HG03460 (cell line): ENCODE measurements at regions not wholly inside any gene's neighbourhood (a gene's known extent, or its start where the extent isn't known, plus 50 kb on each side); places are given as distances from the start of the nearest gene placed in this dataset.
"Not testable (repeated sequence)": the region's sequence is repeated elsewhere in the genome, so short reads cannot be mapped to it uniquely, and the experiment has no call there.

Experiments used
- ATAC-seq: cut with Tn5 transposase; IDR thresholded peaks from one replicate; pipeline ENCODE4 v1.9.1; 2021; ENCODE audit not compliant: unreplicated experiment

DNA sequence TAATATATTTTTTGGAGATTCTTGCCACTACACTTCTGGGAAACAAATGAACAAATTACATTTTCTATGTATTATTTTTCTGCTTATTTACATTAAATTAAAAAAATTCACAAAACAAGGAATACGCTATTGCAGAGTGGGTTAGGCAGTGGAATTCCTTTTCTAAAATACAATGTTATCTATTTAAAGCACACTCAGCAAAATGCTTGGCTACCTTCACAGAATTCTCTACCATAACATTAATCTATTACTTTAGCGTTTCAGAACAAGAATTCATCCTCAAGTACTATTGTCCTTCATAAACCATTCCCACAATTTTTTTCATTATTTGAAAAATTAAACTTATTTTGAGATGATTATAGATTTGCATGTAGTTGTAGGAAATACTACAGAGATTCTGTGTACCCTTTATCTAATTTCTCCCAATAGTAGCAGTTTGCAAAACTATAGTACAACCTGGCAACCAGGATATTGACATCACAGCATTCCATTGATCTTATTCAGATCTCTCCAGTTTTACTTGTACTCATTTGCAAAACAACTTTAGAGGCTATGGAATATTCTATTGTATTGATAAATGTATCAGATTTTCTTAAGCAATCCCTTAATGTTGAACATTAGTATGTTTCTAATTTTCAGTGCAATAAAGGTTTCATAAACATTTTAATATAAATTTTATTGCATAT, 120.9 kb downstream of the DLEU7 start:
- ATAC-seq = no peak

DNA sequence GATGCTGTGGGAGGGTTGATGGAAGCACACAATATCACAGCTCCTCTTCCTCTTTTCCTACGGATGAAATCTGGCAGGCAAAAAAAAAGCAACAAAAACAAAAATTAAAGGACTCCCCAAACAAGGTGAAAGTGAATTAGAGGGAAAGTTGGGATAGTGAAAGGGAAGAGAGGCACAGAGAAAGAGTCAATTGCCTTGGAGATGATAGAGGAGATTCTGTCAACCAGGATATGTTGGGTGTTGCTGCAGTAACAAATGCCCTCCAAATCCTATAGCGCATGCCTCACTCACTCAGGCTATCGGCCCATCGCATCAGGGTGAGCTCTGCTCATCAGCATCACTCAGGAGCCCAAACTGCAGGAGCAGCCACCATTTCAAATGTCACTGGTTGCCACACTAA, 119.1 kb downstream of the DLEU7 start:
- no peak for ATAC-seq

DNA sequence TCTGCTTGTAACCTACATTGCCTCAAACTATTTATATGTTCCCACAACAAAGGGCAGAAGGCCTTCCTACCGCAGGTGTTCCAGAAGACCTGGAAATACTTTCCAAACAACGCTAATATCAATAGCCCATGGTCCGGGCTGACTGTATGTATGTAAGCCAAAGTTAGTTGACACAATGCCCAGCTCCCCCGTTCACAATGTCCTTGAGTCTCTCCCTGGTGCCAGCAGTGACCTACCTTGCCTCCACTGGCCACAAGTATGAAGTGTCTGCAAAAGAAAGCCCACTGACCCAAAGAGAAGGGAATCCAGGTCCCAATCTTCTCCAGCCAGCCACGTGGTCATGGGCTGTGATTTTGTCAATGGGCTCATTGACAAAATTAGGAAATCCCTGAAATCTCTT, 118.6 kb downstream of the DLEU7 start:
- ATAC-seq = no peak

DNA sequence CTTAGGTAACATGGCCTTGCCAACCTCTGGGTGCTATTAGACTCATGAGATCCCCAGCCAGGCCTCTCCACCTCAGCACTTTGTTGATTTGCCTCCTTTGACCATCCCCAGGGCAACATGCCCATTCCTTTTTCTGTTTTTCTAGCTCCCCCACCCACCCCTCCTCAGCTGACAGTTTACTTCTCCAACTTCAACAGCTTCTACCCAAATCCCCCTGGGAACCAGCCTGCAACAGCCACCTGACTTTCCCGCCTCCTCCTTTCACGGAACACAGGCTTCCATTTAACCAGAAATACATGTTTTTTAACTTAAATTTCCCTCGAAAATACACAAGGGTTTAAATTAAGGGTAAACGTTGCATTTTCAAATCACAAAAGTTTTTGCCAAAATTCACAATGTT, 117.3 kb downstream of the DLEU7 start:
- no peak for ATAC-seq

- no peak for ATAC-seq
Observed at GRCh38 chr13:50729177-50729576, 114.3 kb downstream of the DLEU7 start.

GRCh38 chr13:50730496-50731351, 112.8 kb downstream of the DLEU7 start:
- ATAC-seq = no peak

- no peak for ATAC-seq
Observed at GRCh38 chr13:50731400-50731799, 112.1 kb downstream of the DLEU7 start.

GRCh38 chr13:50732712-50733111, 110.8 kb downstream of the DLEU7 start:
- ATAC-seq = no peak

- ATAC-seq = no peak
Observed at GRCh38 chr13:50733392-50733791, 110.1 kb downstream of the DLEU7 start.

DNA sequence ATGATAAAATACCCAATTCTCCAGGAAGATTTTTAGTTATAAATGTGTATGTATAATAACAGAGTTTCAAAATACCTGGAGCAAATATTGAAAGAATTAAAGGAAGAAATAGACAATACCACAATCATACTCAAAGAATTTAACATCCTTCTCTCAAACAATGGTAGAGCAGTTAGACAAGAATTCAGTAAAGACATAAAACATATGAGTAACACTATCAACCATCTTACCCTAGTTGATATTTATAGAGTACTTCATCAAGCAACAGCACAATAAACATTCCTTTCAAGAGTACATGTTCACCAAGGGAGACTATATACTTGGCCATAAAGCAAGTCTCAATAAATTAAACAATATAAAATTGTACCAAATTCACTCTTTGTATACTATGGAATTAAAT, 108.4 kb downstream of the DLEU7 start:
- ATAC-seq = no peak

DNA sequence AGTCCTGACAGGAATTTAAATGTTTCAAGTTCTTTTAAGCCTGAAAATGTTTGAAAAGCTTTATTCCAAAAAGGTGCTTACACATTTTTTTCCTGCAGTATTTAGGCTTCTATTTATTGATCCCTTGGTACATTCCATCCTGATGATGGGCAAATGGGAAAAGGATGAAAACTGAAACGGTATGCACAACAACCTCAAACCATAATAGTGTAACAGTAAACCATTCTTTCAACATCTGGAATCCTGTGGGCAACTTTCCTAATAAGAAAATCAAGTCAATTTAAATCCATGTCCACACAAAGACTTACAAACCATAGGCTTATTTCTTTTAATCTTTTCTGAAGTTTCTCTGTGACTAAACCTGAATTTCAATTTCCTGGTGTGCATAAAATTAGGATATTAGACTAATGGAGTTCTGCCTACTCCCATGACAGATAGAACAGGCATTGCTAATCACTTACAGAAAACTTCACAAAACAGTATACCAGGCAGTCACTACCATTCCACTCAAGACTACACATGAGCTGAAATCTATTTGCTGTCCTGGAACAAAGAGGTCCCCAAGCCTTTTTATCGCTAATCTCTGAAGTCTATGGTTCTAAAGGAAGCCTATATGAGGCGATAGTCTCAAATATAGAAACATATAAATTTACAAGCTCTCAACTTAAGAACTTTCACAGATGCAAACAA, 103.3 kb downstream of the DLEU7 start:
- ATAC-seq = no peak

DNA sequence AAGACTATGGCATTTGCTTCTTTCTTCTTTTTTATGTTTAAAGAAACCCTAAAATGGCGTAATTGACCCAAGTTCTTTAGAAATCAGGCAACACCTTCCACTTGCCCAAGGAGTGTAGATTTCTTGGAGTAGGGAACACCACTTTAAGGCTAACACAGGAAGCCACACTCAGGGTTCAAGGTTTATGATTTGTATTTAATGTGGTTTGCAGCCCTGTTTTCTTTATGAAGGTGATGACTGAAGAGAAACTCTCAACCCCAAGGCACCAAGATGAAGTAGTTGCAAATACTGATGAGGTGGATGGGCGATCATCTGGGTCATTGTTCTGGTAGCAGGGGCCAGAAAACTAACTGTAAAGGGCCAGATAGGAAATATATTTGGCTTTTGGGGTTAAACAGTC, 101.1 kb downstream of the DLEU7 start:
- ATAC-seq = no peak

GRCh38 chr13:50742968-50743367, 100.5 kb downstream of the DLEU7 start:
- ATAC-seq = no peak

GRCh38 chr13:50744116-50744660, 99.3 kb downstream of the DLEU7 start:
- ATAC-seq = no peak

GRCh38 chr13:50745542-50746115, 97.9 kb downstream of the DLEU7 start:
- no peak for ATAC-seq

- no peak for ATAC-seq
Observed at GRCh38 chr13:50747737-50748350, 95.6 kb downstream of the DLEU7 start.

DNA sequence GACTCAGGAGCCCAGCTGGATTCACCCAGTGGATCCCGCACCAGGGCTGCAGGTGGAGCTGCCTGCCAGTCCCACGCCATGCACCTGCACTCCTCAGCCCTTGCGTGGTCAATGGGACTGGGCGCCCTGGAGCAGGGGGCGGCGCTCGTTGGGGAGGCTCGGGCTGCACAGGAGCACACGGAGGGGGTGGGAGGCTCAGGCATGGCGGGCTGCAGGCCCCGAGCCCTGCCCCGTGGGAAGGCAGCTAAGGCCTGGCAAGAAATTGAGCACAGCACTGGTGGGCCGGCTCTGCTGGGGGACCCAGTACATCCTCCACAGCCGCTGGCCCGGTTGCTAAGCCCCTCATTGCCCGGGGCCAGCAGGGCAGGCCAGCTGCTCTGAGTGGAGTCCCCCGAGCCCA, 90.3 kb downstream of the DLEU7 start:
- not testable (repeated sequence) for ATAC-seq

DNA sequence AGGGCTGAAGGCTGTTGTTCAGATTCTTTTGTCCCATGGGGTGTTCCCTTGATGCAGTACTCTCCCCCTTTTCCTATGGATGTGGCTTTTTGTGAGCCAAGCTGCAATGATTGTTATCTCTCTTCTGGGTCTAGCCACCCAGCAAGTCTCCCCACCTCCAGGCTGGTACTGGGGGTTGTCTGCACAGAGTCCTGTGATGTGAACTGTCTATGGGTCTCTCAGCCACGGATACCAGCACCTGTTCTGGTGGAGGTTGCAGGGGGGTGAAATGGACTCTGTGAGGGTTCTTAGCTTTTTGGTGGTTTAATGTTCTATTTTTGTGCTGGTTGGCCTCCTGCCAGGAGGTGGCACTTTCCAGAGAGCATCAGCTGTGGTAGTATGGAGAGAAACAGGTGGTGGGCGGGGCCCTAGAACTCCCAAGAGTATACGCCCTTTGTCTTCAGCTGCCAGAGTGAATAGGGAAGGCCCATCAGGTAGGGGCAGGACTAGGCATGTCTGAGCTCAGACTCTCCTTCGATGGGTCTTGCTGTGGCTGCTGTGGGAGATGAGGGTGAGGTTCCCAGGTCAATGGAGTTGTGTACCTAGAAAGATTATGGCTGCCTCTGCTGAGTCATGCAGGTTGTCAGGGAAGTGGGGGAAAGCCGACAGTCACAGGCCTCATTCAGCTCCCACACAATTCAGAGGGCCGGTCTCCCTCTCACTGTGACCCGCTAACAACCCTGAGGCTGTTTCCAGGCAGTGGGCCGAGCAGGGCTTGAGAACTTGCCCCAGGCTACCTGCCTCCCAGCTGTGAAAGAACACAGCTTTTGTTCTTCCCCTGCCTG, 87.4 kb downstream of the DLEU7 start:
- not testable (repeated sequence) for ATAC-seq

- ATAC-seq = no peak
Observed at GRCh38 chr13:50757008-50757407, 86.5 kb downstream of the DLEU7 start.

DNA sequence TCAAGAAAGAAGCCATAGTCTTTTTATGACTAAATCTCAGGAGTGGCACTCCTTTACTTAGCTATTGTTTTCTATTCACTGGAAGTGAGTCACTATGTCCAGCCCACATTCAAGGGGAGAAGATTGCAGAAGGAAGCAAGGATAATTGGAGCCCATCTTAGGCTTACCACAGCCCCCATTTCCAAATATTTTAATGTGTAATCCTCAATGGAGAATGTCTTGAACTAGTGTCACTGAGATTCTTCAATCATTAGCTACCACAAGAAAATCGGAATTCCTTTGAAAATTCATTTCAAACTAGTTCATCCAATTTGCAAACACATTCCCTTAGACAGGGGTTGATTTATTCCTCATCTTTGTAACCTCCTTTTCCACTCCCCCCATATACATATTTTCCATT, 84.7 kb downstream of the DLEU7 start:
- ATAC-seq = no peak
